HCT116 (cell line): ENCODE measurements at regions not wholly inside any gene's neighbourhood (a gene's known extent, or its start where the extent isn't known, plus 50 kb on each side); places are given as distances from the start of the nearest gene placed in this dataset.

Experiments
- ATAC-seq: fragments of 200-7000 bp; cut with Tn5 transposase; 2 replicates; pipeline ENCODE4 v1.9.1; 2020; ENCODE audit warnings: mild to moderate bottlenecking, moderate library complexity
- BruUV-seq: library from RNA; stranded (reverse); fragments of 400-500 nt; replicated peaks from 2 replicates; lab custom pipeline; 2021; lab: Mats Ljungman, UMichigan
- CTCF ChIA-PET: fragments of 300-600 bp; sonication (Branson Sonifier 250); formaldehyde crosslinking; loops from one replicate; lab custom pipeline; 2021; ENCODE audit warnings: antibody characterized with exemption; lab: Charles Lee
- POLR2A ChIA-PET: fragments of 300-600, 350-600 bp; sonication (Branson Sonifier 250); formaldehyde crosslinking; loops from one replicate; lab custom pipeline; 2021; ENCODE audit warnings: antibody characterized with exemption; lab: Charles Lee
- RAD21 ChIA-PET, 2 experiments: fragments of 300-600 bp; sonication (Branson Sonifier 250); formaldehyde crosslinking; loops; one replicate each; lab custom pipeline; 2023; ENCODE audit warnings: low total read pairs in 2 of 2; ENCODE audit not compliant: uncharacterized antibody in 2 of 2, unreplicated experiment in 2 of 2, low non-redundant PET in 1 of 2; lab: Charles Lee
- DNase-seq: peaks from one replicate; pipeline ENCODE4 v3.0.0-alpha.2; 2010; ENCODE audit warnings: low read depth, low spot score
- H2AFZ ChIP-seq: fragments of 200-600 bp; shearing (Covaris generic), sonication (generic); 2 replicates; pipeline ENCODE4 v1.6.1; 2017; ENCODE audit warnings: low read depth, mixed run types, mixed read lengths, antibody characterized with exemption, low read length; ENCODE audit not compliant: poor library complexity, severe bottlenecking
- H3K27ac ChIP-seq: 2 replicates; pipeline ENCODE4 v1.5.1; 2012; ENCODE audit warnings: low read depth, low read length
- H3K27me3 ChIP-seq: fragments of 200-600 bp; sonication (generic); 2 replicates; pipeline ENCODE4 v1.6.1; 2016; ENCODE audit warnings: mixed run types, low read length, mixed read lengths; ENCODE audit not compliant: insufficient read depth
- H3K36me3 ChIP-seq, 2 experiments: fragments of 200-500 bp in 1 of 2; fragments of 200-600 bp in 1 of 2; sonication (Bioruptor generic) in 1 of 2; sonication (generic) in 1 of 2; 2 replicates each; pipeline versions ENCODE4 v1.5.1 to v1.6.1; 2014 to 2016; ENCODE audit warnings: low read length in 2 of 2, inconsistent platforms in 1 of 2, mixed read lengths in 1 of 2, mixed run types in 1 of 2; ENCODE audit not compliant: insufficient read depth in 2 of 2, control insufficient read depth in 1 of 2
- H3K4me1 ChIP-seq, 2 experiments: fragments of 200-600 bp in 1 of 2; sonication (generic) in 1 of 2; 2 replicates each; pipeline versions ENCODE4 v1.5.1 to v1.6.1; 2012 to 2017; ENCODE audit warnings: low read length in 2 of 2, inconsistent platforms in 1 of 2, mild to moderate bottlenecking in 1 of 2, mixed read lengths in 1 of 2, mixed run types in 1 of 2, moderate library complexity in 1 of 2; ENCODE audit not compliant: insufficient read depth in 2 of 2, control insufficient read depth in 1 of 2
- H3K4me2 ChIP-seq: fragments of 200-600 bp; sonication (generic); 2 replicates; pipeline ENCODE4 v1.6.1; 2017; ENCODE audit warnings: mixed run types, low read length, mixed read lengths
- H3K4me3 ChIP-seq, 2 experiments: fragments of 200-600 bp in 1 of 2; sonication (generic) in 1 of 2; replicated peaks in 1 of 2; 2 replicates each; pipeline ENCODE4 v1.5.1; 2011 to 2016; ENCODE audit warnings: low read length in 2 of 2, control low read depth in 1 of 2, low read depth in 1 of 2, mild to moderate bottlenecking in 1 of 2, mixed read lengths in 1 of 2, mixed run types in 1 of 2
- H3K79me2 ChIP-seq: fragments of 200-600 bp; sonication (generic); 2 replicates; pipeline ENCODE4 v1.6.1; 2017; ENCODE audit warnings: mild to moderate bottlenecking, mixed run types, low read length, moderate library complexity, mixed read lengths; ENCODE audit not compliant: insufficient read depth
- H3K9ac ChIP-seq: fragments of 200-600 bp; sonication (generic); 2 replicates; pipeline ENCODE4 v1.6.1; 2016; ENCODE audit warnings: low read length, mixed read lengths
- H3K9me2 ChIP-seq: fragments of 200-600 bp; sonication (generic), shearing (Covaris generic); 2 replicates; pipeline ENCODE4 v1.6.1; 2017; ENCODE audit warnings: mixed run types, mild to moderate bottlenecking, moderate library complexity; ENCODE audit not compliant: insufficient read depth
- H3K9me3 ChIP-seq, 2 experiments: fragments of 200-500 bp in 1 of 2; fragments of 200-600 bp in 1 of 2; sonication (Bioruptor generic) in 1 of 2; sonication (generic) in 1 of 2; 2 replicates each; pipeline ENCODE4 v1.6.1; 2014 to 2017; ENCODE audit warnings: low read length in 2 of 2, mixed read lengths in 2 of 2, inconsistent platforms in 1 of 2, low read depth in 1 of 2, mild to moderate bottlenecking in 1 of 2, mixed run types in 1 of 2, moderate library complexity in 1 of 2; ENCODE audit not compliant: control insufficient read depth in 1 of 2, insufficient read depth in 1 of 2
- H4K20me1 ChIP-seq: fragments of 200-600 bp; sonication (generic), shearing (Covaris generic); 2 replicates; pipeline ENCODE4 v1.6.1; 2017; ENCODE audit warnings: mixed run types, mild to moderate bottlenecking, moderate library complexity; ENCODE audit not compliant: insufficient read depth
- EGR1 ChIP-seq: IDR thresholded peaks from 2 replicates; pipeline ENCODE4 v1.6.1; 2012; ENCODE audit warnings: low read depth
- EZH2 ChIP-seq: fragments of 200-600 bp; sonication (generic); IDR thresholded peaks from 2 replicates; pipeline ENCODE4 v1.6.1; 2017; ENCODE audit warnings: antibody characterized with exemption, mixed run types
- JUND ChIP-seq: IDR thresholded peaks from 2 replicates; pipeline ENCODE4 v1.6.1; 2012
- POLR2A ChIP-seq: IDR thresholded peaks from 2 replicates; pipeline ENCODE4 v1.7.0; 2011; ENCODE audit warnings: borderline replicate concordance; ENCODE audit not compliant: insufficient read depth, insufficient read length; ENCODE audit errors: extremely low read depth
- intact Hi-C: fragments of 100-400 bp; cut with micrococcal nuclease; formaldehyde crosslinking; loops from 2 replicates; pipeline ENCODE4 v1.10.0; 2022
- TF ChIP-seq, protein P1 (sequence below): IDR thresholded peaks from 2 replicates; pipeline ENCODE4 v1.6.1; 2012
- TF ChIP-seq, protein P2 (sequence below): IDR thresholded peaks from 2 replicates; pipeline ENCODE4 v1.6.1; 2011; ENCODE audit warnings: mild to moderate bottlenecking, low read length, moderate library complexity; ENCODE audit not compliant: insufficient replicate concordance; ENCODE audit errors: extremely low read depth

- TF ChIP-seq, protein P1, sequence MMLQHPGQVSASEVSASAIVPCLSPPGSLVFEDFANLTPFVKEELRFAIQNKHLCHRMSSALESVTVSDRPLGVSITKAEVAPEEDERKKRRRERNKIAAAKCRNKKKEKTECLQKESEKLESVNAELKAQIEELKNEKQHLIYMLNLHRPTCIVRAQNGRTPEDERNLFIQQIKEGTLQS, result no peak
- TF ChIP-seq EZH2, result no peak
- TF ChIP-seq, protein P2, sequence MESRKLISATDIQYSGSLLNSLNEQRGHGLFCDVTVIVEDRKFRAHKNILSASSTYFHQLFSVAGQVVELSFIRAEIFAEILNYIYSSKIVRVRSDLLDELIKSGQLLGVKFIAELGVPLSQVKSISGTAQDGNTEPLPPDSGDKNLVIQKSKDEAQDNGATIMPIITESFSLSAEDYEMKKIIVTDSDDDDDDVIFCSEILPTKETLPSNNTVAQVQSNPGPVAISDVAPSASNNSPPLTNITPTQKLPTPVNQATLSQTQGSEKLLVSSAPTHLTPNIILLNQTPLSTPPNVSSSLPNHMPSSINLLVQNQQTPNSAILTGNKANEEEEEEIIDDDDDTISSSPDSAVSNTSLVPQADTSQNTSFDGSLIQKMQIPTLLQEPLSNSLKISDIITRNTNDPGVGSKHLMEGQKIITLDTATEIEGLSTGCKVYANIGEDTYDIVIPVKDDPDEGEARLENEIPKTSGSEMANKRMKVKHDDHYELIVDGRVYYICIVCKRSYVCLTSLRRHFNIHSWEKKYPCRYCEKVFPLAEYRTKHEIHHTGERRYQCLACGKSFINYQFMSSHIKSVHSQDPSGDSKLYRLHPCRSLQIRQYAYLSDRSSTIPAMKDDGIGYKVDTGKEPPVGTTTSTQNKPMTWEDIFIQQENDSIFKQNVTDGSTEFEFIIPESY, result no peak
- TF ChIP-seq JUND, result no peak
- no peak for TF ChIP-seq EGR1
Observed at GRCh38 chr20:16974080-16974854, 226.1 kb downstream of the OTOR start (continued).

GRCh38 chr20:16974855-16975162, 226.7 kb downstream of the OTOR start:
- ATAC-seq, result no peak
- H3K27me3 ChIP-seq, result peaks cover 4% of the 10 kb centered on the region; the same call in 1 of the 2 replicates
- no peaks in the 10 kb centered on the region for H4K20me1 ChIP-seq
- DNase-seq, result no peak
- H3K9ac ChIP-seq, result no peak overlapping the region
- no peak overlapping the region for H3K4me3 ChIP-seq
- H3K4me2 ChIP-seq, result no peak overlapping the region
- ChIA-PET CTCF (no interaction called here), POLR2A (no interaction called here), RAD21 (no interaction called here)
- H3K79me2 ChIP-seq, result no peaks in the 10 kb centered on the region
- H3K4me1 ChIP-seq, result no peaks in the 10 kb centered on the region
- TF ChIP-seq POLR2A, result no peak
- no peak overlapping the region for H2AFZ ChIP-seq
- no peaks in the 10 kb centered on the region for H3K9me2 ChIP-seq
- no peaks in the 10 kb centered on the region for H3K36me3 ChIP-seq
- intact Hi-C loops, result no loop called here
- H3K9me3 ChIP-seq, result no peaks in the 10 kb centered on the region
- BruUV-seq, result no TSS peak
- no peak overlapping the region for H3K27ac ChIP-seq
